Esophagus squamous epithelium (tissue), 5 donors: ENCODE measurements at regions not wholly inside any gene's neighbourhood (a gene's known extent, or its start where the extent isn't known, plus 50 kb on each side); places are given as distances from the start of the nearest gene placed in this dataset.

Source experiments
- DNase-seq: peaks from one replicate; lab custom pipeline; 2025; lab: John Stamatoyannopoulos, UW
- H3K27ac ChIP-seq, 4 donors: fragments of 200-600 bp; sonication (generic); one replicate each; pipeline ENCODE4 v1.5.1; 2016 to 2019; ENCODE audit warnings: mild to moderate bottlenecking in 1 of 4
- H3K27me3 ChIP-seq, 4 donors: fragments of 200-600 bp; sonication (generic); 1 replicate in 3 of 4; 2 replicates in 1 of 4; pipeline versions ENCODE4 v1.5.1 to v1.6.0; 2017 to 2021; ENCODE audit warnings: antibody characterized with exemption in 1 of 4
- H3K36me3 ChIP-seq, 3 donors: fragments of 200-600 bp; sonication (generic); one replicate each; pipeline ENCODE4 v1.5.1; 2016 to 2019
- H3K4me1 ChIP-seq, 3 donors: fragments of 200-600 bp; sonication (generic); one replicate each; pipeline ENCODE4 v1.5.1; 2017 to 2019
- H3K4me3 ChIP-seq, 4 donors: fragments of 200-600 bp; sonication (generic); 1 replicate in 3 of 4; 2 replicates in 1 of 4; pipeline ENCODE4 v1.5.1; 2016 to 2019; ENCODE audit warnings: mild to moderate bottlenecking in 2 of 4, moderate library complexity in 1 of 4
- H3K9me3 ChIP-seq, 3 donors: fragments of 200-600 bp; sonication (generic); one replicate each; pipeline ENCODE4 v1.5.1; 2016 to 2019
- CTCF ChIP-seq, 6 experiments: fragments of 450-650 bp in 4 of 6; fragments of 200-600 bp in 2 of 6; sonication (generic) in 2 of 6; IDR thresholded peaks; one replicate each; pipeline ENCODE4 v1.5.1; 2016 to 2019; ENCODE audit warnings: antibody characterized with exemption in 6 of 6, mild to moderate bottlenecking in 4 of 6, moderate library complexity in 4 of 6
- POLR2A ChIP-seq, 4 donors: fragments of 450-650 bp; IDR thresholded peaks; one replicate each; pipeline ENCODE4 v1.6.1; 2017; ENCODE audit warnings: antibody characterized with exemption in 4 of 4, mild to moderate bottlenecking in 4 of 4, moderate library complexity in 3 of 4
- WGBS, 2 donors: methylation state at CpG; one replicate each; pipeline ENCODE4 v1.1.5; 2018; 5-methylcytosine and 5-hydroxymethylcytosine counted together
- intact Hi-C: fragments of 100-400 bp; cut with DNase I; formaldehyde crosslinking; loops from one replicate; pipeline ENCODE4 v1.15.0; 2022
- donor health status: DM: yes; HTN: yes; CAD: no.

- Histone ChIP-seq H3K27ac (no peak overlapping the region), H3K4me3 (no peak overlapping the region), H3K4me1 (no peaks in the 10 kb centered on the region), H3K36me3 (no peaks in the 10 kb centered on the region), H3K9me3 (no peaks in the 10 kb centered on the region), H3K27me3 (no peaks in the 10 kb centered on the region)
- WGBS, 2 donors = 68 to 72% methylated on average over 7 of the region's 7 CpGs
- no peak for TF ChIP-seq CTCF (IDR thresholded peaks at IDR 0.05)
- no peak for TF ChIP-seq POLR2A (IDR thresholded peaks at IDR 0.05)
- intact Hi-C loops = no loop called here
- DNase-seq = no peak
These were observed 185.7 kb downstream of the SUCLG1 start for GRCh38 chr2:84273406-84273805.

- Histone ChIP-seq H3K9me3 (no peaks in the 10 kb centered on the region), H3K4me3 (no peak overlapping the region), H3K27ac (no peak overlapping the region), H3K4me1 (no peaks in the 10 kb centered on the region), H3K27me3 (no peaks in the 10 kb centered on the region), H3K36me3 (no peaks in the 10 kb centered on the region)
- 50 to 69% methylated on average over 1 to 3 of the region's 3 CpGs for WGBS, 2 donors
- DNase-seq = no peak
- intact Hi-C loops = no loop called here
- TF ChIP-seq CTCF (IDR thresholded peaks at IDR 0.05) (no peak), POLR2A (IDR thresholded peaks at IDR 0.05) (no peak)
These were observed 187.1 kb downstream of the SUCLG1 start for GRCh38 chr2:84271977-84272376.

GRCh38 chr2:84257831-84258230, 201.2 kb downstream of the SUCLG1 start:
- no peak overlapping the region for H3K4me3 ChIP-seq
- TF ChIP-seq CTCF (IDR thresholded peaks at IDR 0.05) (no peak), POLR2A (IDR thresholded peaks at IDR 0.05) (no peak)
- intact Hi-C loops = no loop called here
- peaks cover 0 to 6% (median 0%) of the 10 kb centered on the region in 3 donors for H3K9me3 ChIP-seq
- H3K36me3 ChIP-seq = no peaks in the 10 kb centered on the region
- H3K4me1 ChIP-seq = no peaks in the 10 kb centered on the region
- no peaks in the 10 kb centered on the region for H3K27me3 ChIP-seq
- DNase-seq = no peak
- no peak overlapping the region for H3K27ac ChIP-seq

- DNase-seq = no peak
- TF ChIP-seq POLR2A (IDR thresholded peaks at IDR 0.05) = no peak
- no peak for TF ChIP-seq CTCF (IDR thresholded peaks at IDR 0.05)
- Histone ChIP-seq H3K36me3 (no peaks in the 10 kb centered on the region), H3K4me3 (no peak overlapping the region), H3K27ac (no peak overlapping the region), H3K4me1 (no peaks in the 10 kb centered on the region), H3K27me3 (no peaks in the 10 kb centered on the region), H3K9me3 (no peaks in the 10 kb centered on the region)
- intact Hi-C loops = no loop called here
- 82 to 93% methylated on average over 2 of the region's 2 CpGs for WGBS, 2 donors
These were observed 207.3 kb downstream of the SUCLG1 start for GRCh38 chr2:84251651-84252302.

- H3K36me3 ChIP-seq = no peaks in the 10 kb centered on the region
- no peaks in the 10 kb centered on the region for H3K9me3 ChIP-seq
- no peaks in the 10 kb centered on the region for H3K4me1 ChIP-seq
- no peak overlapping the region for H3K27ac ChIP-seq
- TF ChIP-seq CTCF (IDR thresholded peaks at IDR 0.05) = no peak
- no peak for TF ChIP-seq POLR2A (IDR thresholded peaks at IDR 0.05)
- no peak for DNase-seq
- intact Hi-C loops = no loop called here
- no peaks in the 10 kb centered on the region for H3K27me3 ChIP-seq
- no peak overlapping the region for H3K4me3 ChIP-seq
- 64 to 67% methylated on average over 4 of the region's 4 CpGs for WGBS, 2 donors
These were observed 209.9 kb downstream of the SUCLG1 start for GRCh38 chr2:84249140-84249539.
